Esophagus muscularis mucosa (tissue), 4 donors: ENCODE measurements at regions not wholly inside any gene's neighbourhood (a gene's known extent, or its start where the extent isn't known, plus 50 kb on each side); places are given as distances from the start of the nearest gene placed in this dataset.

Experiments used
- CTCF ChIP-seq, 3 experiments: fragments of 200-600 bp in 2 of 3; fragments of 450-650 bp in 1 of 3; sonication (generic) in 2 of 3; IDR thresholded peaks; one replicate each; pipeline ENCODE4 v1.5.1; 2017 to 2019; ENCODE audit warnings: antibody characterized with exemption in 3 of 3, mild to moderate bottlenecking in 2 of 3, moderate library complexity in 1 of 3
- EP300 ChIP-seq: sonication (generic); formaldehyde crosslinking; IDR thresholded peaks from one replicate; pipeline ENCODE4 v1.6.1; 2017; ENCODE audit warnings: antibody characterized with exemption
- POLR2A ChIP-seq: fragments of 450-650 bp; IDR thresholded peaks from one replicate; pipeline ENCODE4 v1.6.1; 2017; ENCODE audit warnings: antibody characterized with exemption, moderate library complexity, mild to moderate bottlenecking, low read depth

- no peak for TF ChIP-seq CTCF (IDR thresholded peaks at IDR 0.05)
- no peak for TF ChIP-seq POLR2A
- no peak for TF ChIP-seq EP300
Measured at GRCh38 chr20:43392561-43392960, 65.1 kb upstream of the SRSF6 start.
